ENCODE measurements at regions not wholly inside any gene's neighbourhood (a gene's known extent, or its start where the extent isn't known, plus 50 kb on each side); places are given as distances from the start of the nearest gene placed in this dataset.
A peak's percentile ranks its signal among the peaks of the same experiment; 100 is the strongest.

DNA sequence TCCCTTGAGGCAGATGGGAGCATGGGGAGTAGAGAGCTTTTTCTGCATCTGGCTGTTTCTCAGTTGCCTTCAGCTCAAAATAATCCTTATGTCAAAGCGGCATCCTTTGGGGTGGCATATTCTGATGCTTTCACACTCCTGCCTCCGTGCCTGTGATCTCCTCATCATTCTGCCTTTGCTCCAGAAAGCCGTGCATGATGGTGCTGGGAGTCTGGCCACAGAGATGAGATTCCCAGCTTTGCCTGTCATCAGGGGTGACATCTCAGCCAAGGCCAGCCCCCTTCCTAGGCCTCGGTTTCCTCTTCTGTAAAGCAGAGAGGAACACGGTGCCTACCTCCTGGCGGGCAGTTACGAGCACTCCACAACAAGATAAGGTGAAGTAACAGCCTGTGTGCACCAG, 96.3 kb upstream of the ALDH1A3 start:
- Histone ChIP-seq H2AK5ac (ENCODE audit: low read depth, low read length) (no peak overlapping the region), H3K14ac (ENCODE audit: insufficient read length) (no peak overlapping the region), H2BK5ac (ENCODE audit: low read depth, low read length) (no peak overlapping the region), H3K4me2 (ENCODE audit: insufficient read depth in 1 of 2, low read depth in 2 of 2, low read length in 2 of 2) (no peak overlapping the region), H2BK15ac (ENCODE audit: low read length) (no peak overlapping the region), H4K20me1 (replicated peaks in 1 of 2; ENCODE audit: control insufficient read depth in 1 of 2, insufficient read depth in 2 of 2, low read length in 2 of 2) (peaks cover 0 to 4% of the 10 kb centered on the region in 2 experiments), H3K4ac (replicated peaks; ENCODE audit: insufficient read length, low read depth, low read length) (no peak overlapping the region), H3K4me1 (replicated peaks in 1 of 4; ENCODE audit: control insufficient read depth in 3 of 4, insufficient read depth in 4 of 4, low read length in 3 of 4) (peaks cover 0 to 6% (median 3%) of the 10 kb centered on the region in 4 experiments; a peak in 1 of 7 replicates), H3K27me3 (replicated peaks in 1 of 4; ENCODE audit: control insufficient read depth in 3 of 4, extremely low read depth in 1 of 4, insufficient read depth in 3 of 4, low read length in 3 of 4) (no peaks in the 10 kb centered on the region), H3K56ac (replicated peaks; ENCODE audit: insufficient read length, low read depth, low read length) (no peak overlapping the region), H2BK20ac (ENCODE audit: low read length) (peak overlapping the region; percentile 72; the same call in 1 of the 2 replicates), H3K23ac (ENCODE audit: insufficient read length) (no peak overlapping the region), H3K9me3 (ENCODE audit: insufficient read depth in 2 of 2, low read depth in 1 of 2, low read length in 1 of 2) (no peaks in the 10 kb centered on the region; a peak in 1 of 4 replicates), H3K4me3 (ENCODE audit: extremely low read depth in 1 of 4, insufficient read depth in 2 of 4, low read depth in 3 of 4, low read length in 4 of 4) (no peak overlapping the region), H4K5ac (ENCODE audit: insufficient read length, low read depth, low read length) (no peak overlapping the region), H4K91ac (replicated peaks; ENCODE audit: insufficient read length, low read length) (no peak overlapping the region), H3K23me2 (ENCODE audit: low read depth, low read length) (peaks cover 5% of the 10 kb centered on the region; the same call in 1 of the 2 replicates), H2BK12ac (ENCODE audit: low read depth, low read length) (peak overlapping the region; percentile 63; the same call in 1 of the 2 replicates), H3K79me2 (ENCODE audit: control insufficient read depth in 1 of 2, insufficient read depth in 2 of 2, low read length in 2 of 2) (no peaks in the 10 kb centered on the region), H4K8ac (ENCODE audit: extremely low read depth, insufficient read depth, low read length) (no peak overlapping the region), H3K9ac (replicated peaks in 1 of 4; ENCODE audit: extremely low read depth in 1 of 4, low read depth in 3 of 4, low read length in 3 of 4) (no peak overlapping the region), H2AFZ (ENCODE audit: low read length) (no peak overlapping the region), H3K36me3 (ENCODE audit: control insufficient read depth in 2 of 4, insufficient read depth in 4 of 4, low read length in 3 of 4) (no peaks in the 10 kb centered on the region), H3K18ac (ENCODE audit: extremely low read depth, low read length) (no peak overlapping the region; the same call in 1 of the 2 replicates), H2BK120ac (replicated peaks; ENCODE audit: low read depth, low read length) (peak overlapping the region; percentile 35), H3K79me1 (ENCODE audit: low read depth, low read length) (no peaks in the 10 kb centered on the region), H3K27ac (ENCODE audit: low read depth, low read length) (no peak overlapping the region)
- ChIA-PET CTCF (ENCODE audit: partially characterized antibody) (interaction anchor here (1.5 kb wide), 2 partner anchors 87 to 90 kb away, joined by 4 to 6 read pairs; no protein-coding TSS in a partner anchor), POLR2A (ENCODE audit: partially characterized antibody) (no interaction called here)
- DNase-seq (ENCODE audit: low read depth in 1 of 2, low spot score in 2 of 2), result peak in 1 of 2 experiments; percentile 33
- whole genome bisulfite sequencing, 2 experiments (ENCODE audit: extremely low coverage in 1 of 2, insufficient coverage in 1 of 2, insufficient read length in 1 of 2, insufficient replicate concordance in 2 of 2, low coverage in 1 of 2, low lambda C conversion rate in 2 of 2, missing lambda C conversion rate in 1 of 2), result 95% methylated on average over 7 of the region's 7 CpGs; no CpG with 5 or more reads in 1 of the 2 experiments
- no peak for FAIRE-seq
- TF ChIP-seq KDM4A (IDR thresholded peaks at IDR 0.05; ENCODE audit: low read depth, low read length, severe bottlenecking) (no peak), SRF (IDR thresholded peaks at IDR 0.05; ENCODE audit: low read depth, low read length) (no peak), CBX5 (IDR thresholded peaks at IDR 0.05; ENCODE audit: low read depth, low read length) (no peak), RBBP5 (IDR thresholded peaks at IDR 0.05; ENCODE audit: borderline replicate concordance, low read depth, low read length) (no peak), CREB1 (IDR thresholded peaks at IDR 0.05) (no peak), HDAC6 (IDR thresholded peaks at IDR 0.05; ENCODE audit: low read depth, low read length) (no peak), PHF8 (conservative IDR thresholded peaks at IDR 0.05; ENCODE audit: low read depth, low read length) (no peak), CEBPB (IDR thresholded peaks at IDR 0.05; ENCODE audit: low read depth, low read length) (no peak), CHD2 (IDR thresholded peaks at IDR 0.05; ENCODE audit: low read length) (no peak), CTBP2 (IDR thresholded peaks at IDR 0.05; ENCODE audit: borderline replicate concordance, insufficient read depth, insufficient read length, low read length) (no peak), JUN (IDR thresholded peaks at IDR 0.05; ENCODE audit: low read depth, low read length) (no peak)
- TF ChIP-seq, protein P1, sequence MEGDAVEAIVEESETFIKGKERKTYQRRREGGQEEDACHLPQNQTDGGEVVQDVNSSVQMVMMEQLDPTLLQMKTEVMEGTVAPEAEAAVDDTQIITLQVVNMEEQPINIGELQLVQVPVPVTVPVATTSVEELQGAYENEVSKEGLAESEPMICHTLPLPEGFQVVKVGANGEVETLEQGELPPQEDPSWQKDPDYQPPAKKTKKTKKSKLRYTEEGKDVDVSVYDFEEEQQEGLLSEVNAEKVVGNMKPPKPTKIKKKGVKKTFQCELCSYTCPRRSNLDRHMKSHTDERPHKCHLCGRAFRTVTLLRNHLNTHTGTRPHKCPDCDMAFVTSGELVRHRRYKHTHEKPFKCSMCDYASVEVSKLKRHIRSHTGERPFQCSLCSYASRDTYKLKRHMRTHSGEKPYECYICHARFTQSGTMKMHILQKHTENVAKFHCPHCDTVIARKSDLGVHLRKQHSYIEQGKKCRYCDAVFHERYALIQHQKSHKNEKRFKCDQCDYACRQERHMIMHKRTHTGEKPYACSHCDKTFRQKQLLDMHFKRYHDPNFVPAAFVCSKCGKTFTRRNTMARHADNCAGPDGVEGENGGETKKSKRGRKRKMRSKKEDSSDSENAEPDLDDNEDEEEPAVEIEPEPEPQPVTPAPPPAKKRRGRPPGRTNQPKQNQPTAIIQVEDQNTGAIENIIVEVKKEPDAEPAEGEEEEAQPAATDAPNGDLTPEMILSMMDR (IDR thresholded peaks at IDR 0.05; ENCODE audit: control extremely low read depth in 1 of 3, insufficient read depth in 1 of 3, low read depth in 1 of 3, low read length in 3 of 3), result no peak

All from H1 (cell line).